Type B pancreatic cell (in vitro differentiated cells): ENCODE measurements at regions not wholly inside any gene's neighbourhood (a gene's known extent, or its start where the extent isn't known, plus 50 kb on each side); places are given as distances from the start of the nearest gene placed in this dataset.
A peak's percentile ranks its signal among the peaks of the same experiment; 100 is the strongest.

ENCODE experiments used
- DNase-seq: peaks from one replicate; pipeline ENCODE4 v3.0.0; 2021; ENCODE audit warnings: mixed read lengths; ENCODE audit not compliant: unreplicated experiment; ENCODE audit errors: extremely low spot score
- H3K27ac Mint-ChIP-seq: 2 replicates; pipeline ENCODE4 v1.8.0; 2021; ENCODE audit warnings: mild to moderate bottlenecking, mixed read lengths
- H3K27me3 Mint-ChIP-seq: 2 replicates; pipeline ENCODE4 v1.8.0; 2021; ENCODE audit warnings: mixed read lengths
- H3K36me3 Mint-ChIP-seq: 2 replicates; pipeline ENCODE4 v1.8.0; 2021; ENCODE audit warnings: mixed read lengths
- H3K4me1 Mint-ChIP-seq: one replicate; pipeline ENCODE4 v1.8.0; 2021; ENCODE audit warnings: mixed read lengths; ENCODE audit not compliant: unreplicated experiment
- H3K4me3 Mint-ChIP-seq: 2 replicates; pipeline ENCODE4 v1.8.0; 2021; ENCODE audit warnings: mild to moderate bottlenecking, mixed read lengths
- H3K9me3 Mint-ChIP-seq: 2 replicates; pipeline ENCODE4 v1.8.0; 2021; ENCODE audit warnings: mixed read lengths
- TF ChIP-seq, protein P1 (sequence below): fragments of 200-600 bp; sonication (generic); conservative IDR thresholded peaks from 2 replicates; pipeline ENCODE4 v1.5.0; 2021; ENCODE audit warnings: antibody characterized with exemption, mild to moderate bottlenecking

DNA sequence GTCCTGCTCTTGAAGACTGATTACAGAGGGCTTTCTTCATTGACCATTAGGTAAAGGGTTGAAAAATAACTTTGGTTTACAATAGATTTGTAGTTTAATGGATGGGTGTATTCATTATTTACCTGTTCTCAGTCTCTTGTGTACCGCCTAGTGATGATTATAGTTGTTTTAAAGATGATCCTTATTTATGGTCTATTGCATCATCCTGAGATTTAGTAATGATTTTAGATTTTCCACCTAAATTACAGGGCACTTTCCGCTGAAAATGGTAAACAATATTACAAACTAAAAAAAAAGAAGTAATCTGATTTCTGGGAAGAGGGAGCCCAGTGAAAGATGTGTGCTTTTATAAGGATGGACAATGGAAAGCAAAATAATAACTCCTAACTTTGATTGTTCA is 78.4 kb upstream of the TMEM33 start:
- Mint-ChIP-seq H3K4me1 (peaks cover 15% of the 10 kb centered on the region), H3K9me3 (no peaks in the 10 kb centered on the region), H3K36me3 (no peaks in the 10 kb centered on the region), H3K4me3 (no peak overlapping the region), H3K27me3 (peaks cover 71% of the 10 kb centered on the region), H3K27ac (no peak overlapping the region)
- TF ChIP-seq, protein P1, sequence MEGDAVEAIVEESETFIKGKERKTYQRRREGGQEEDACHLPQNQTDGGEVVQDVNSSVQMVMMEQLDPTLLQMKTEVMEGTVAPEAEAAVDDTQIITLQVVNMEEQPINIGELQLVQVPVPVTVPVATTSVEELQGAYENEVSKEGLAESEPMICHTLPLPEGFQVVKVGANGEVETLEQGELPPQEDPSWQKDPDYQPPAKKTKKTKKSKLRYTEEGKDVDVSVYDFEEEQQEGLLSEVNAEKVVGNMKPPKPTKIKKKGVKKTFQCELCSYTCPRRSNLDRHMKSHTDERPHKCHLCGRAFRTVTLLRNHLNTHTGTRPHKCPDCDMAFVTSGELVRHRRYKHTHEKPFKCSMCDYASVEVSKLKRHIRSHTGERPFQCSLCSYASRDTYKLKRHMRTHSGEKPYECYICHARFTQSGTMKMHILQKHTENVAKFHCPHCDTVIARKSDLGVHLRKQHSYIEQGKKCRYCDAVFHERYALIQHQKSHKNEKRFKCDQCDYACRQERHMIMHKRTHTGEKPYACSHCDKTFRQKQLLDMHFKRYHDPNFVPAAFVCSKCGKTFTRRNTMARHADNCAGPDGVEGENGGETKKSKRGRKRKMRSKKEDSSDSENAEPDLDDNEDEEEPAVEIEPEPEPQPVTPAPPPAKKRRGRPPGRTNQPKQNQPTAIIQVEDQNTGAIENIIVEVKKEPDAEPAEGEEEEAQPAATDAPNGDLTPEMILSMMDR, result no peak
- DNase-seq, result no peak

DNA sequence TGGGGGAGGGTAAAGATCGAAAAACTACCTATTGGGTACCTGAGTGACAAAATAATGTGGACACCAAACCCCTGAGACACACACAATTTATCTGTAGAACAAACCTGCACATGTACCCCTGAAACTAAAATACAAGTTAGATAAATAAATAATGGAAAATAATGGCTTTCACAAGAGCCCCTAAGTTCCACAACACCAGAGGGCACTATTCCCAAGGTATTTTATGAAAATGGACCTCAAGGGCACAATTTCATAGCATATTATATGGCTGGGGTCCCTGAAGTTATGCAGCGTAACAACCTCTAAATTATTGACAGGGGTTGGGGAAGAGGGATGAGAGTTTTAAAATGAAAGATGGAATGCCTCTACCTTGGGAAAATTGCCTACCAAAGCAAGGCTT is 81.3 kb upstream of the TMEM33 start:
- no peak for DNase-seq
- H3K27me3 Mint-ChIP-seq, result peaks cover 62% of the 10 kb centered on the region
- no peaks in the 10 kb centered on the region for H3K9me3 Mint-ChIP-seq
- no peak overlapping the region for H3K4me3 Mint-ChIP-seq
- H3K4me1 Mint-ChIP-seq, result peaks cover 11% of the 10 kb centered on the region
- no peak overlapping the region for H3K27ac Mint-ChIP-seq
- TF ChIP-seq, protein P1, result peak; percentile 36
- no peaks in the 10 kb centered on the region for H3K36me3 Mint-ChIP-seq

DNA sequence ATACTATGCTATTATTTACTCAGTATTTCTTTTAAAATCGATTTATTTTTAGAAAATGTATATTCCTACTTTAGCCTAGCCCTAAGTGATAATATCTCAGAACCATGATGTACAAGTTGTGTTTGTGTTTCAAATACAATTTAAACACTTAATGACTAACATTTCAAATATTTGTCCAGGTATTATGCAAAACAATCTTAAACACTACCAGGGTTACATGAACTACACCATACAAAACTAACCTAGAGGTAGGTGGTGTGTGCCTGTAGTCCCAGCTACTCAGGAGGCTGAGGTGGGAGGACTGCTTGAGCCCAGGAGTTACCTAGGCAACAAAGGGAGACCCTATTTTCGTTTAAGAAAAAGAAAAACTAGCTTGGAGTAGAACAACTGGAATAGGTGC is 83.0 kb upstream of the TMEM33 start:
- Mint-ChIP-seq H3K4me3 (no peak overlapping the region), H3K36me3 (no peaks in the 10 kb centered on the region), H3K27me3 (peaks cover 49% of the 10 kb centered on the region), H3K4me1 (peaks cover under 1% of the 10 kb centered on the region), H3K9me3 (no peaks in the 10 kb centered on the region), H3K27ac (no peak overlapping the region)
- no peak for DNase-seq
- TF ChIP-seq, protein P1, result no peak

DNA sequence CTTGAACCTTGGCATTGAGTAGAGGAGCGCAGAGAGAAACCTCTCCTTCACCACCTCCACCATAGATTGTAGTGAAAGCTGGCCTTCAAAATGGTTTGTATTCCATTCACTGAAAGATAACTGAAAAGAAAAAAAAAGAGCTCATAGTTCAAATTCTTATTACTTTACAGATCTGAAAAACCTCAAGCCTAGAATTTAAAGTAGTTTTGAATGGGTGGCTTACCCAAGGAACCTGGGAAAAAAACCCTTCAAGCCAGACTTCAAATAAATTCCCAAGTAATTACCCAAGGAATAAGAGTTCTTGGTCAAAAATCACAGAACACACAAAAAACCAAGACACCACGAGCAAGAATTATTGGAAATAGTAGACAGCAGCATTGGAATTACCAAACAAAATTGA is 83.6 kb upstream of the TMEM33 start:
- H3K4me1 Mint-ChIP-seq, result no peaks in the 10 kb centered on the region
- no peak overlapping the region for H3K4me3 Mint-ChIP-seq
- no peaks in the 10 kb centered on the region for H3K9me3 Mint-ChIP-seq
- no peaks in the 10 kb centered on the region for H3K36me3 Mint-ChIP-seq
- H3K27me3 Mint-ChIP-seq, result peaks cover 43% of the 10 kb centered on the region
- no peak overlapping the region for H3K27ac Mint-ChIP-seq
- TF ChIP-seq, protein P1, result no peak
- no peak for DNase-seq

DNA sequence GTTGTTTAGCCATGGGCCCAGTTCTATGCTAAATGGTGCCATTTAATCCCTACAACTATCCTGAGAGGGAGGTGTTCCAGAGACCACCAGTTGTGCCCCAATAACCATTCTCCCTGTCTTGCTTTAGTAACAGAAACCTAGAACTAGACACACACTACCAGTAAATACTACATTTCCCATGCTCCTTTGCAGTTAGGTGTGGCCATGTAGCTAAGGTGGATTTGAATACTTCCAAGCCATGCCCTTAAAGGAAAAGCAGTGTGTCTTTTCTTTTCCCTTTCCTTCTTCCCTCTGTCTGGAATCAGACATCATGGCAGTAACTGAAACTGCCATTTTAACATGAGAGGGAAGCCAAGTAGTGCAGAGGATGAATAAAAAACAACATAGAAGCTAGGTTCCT is 90.9 kb upstream of the TMEM33 start:
- Mint-ChIP-seq H3K4me3 (no peak overlapping the region), H3K4me1 (peaks cover 9% of the 10 kb centered on the region), H3K27me3 (peaks cover 18% of the 10 kb centered on the region), H3K36me3 (no peaks in the 10 kb centered on the region), H3K9me3 (no peaks in the 10 kb centered on the region), H3K27ac (no peak overlapping the region)
- TF ChIP-seq, protein P1, result no peak
- DNase-seq, result no peak
